IMR-90 (cell line): ENCODE measurements at regions not wholly inside any gene's neighbourhood (a gene's known extent, or its start where the extent isn't known, plus 50 kb on each side); places are given as distances from the start of the nearest gene placed in this dataset.

Source experiments
- ATAC-seq: fragments of 200-7000 bp; cut with Tn5 transposase; 2 replicates; pipeline ENCODE4 v1.9.1; 2020; ENCODE audit warnings: low read depth, mild to moderate bottlenecking, moderate library complexity
- BruUV-seq: library from RNA; stranded (reverse); fragments of 400-500 nt; replicated peaks from 2 replicates; lab custom pipeline; 2021; lab: Mats Ljungman, UMichigan
- CTCF ChIA-PET: fragments of 300-600 bp; formaldehyde crosslinking; extraction: SDS; loops from one replicate; lab custom pipeline; 2021; ENCODE audit warnings: antibody characterized with exemption; lab: Yijun Ruan, JAX
- POLR2A ChIA-PET: fragments of 300-600 bp; sonication (Branson Sonifier 250); formaldehyde crosslinking; loops from one replicate; lab custom pipeline; 2022; ENCODE audit warnings: antibody characterized with exemption; ENCODE audit not compliant: unreplicated experiment; lab: Charles Lee
- DNase-seq: peaks from one replicate; pipeline ENCODE4 v3.0.0; 2013
- H2AFZ ChIP-seq: replicated peaks from 2 replicates; pipeline ENCODE3; 2013; ENCODE audit warnings: low read length, mild to moderate bottlenecking; ENCODE audit not compliant: poor library complexity
- H2AK5ac ChIP-seq: 2 replicates; pipeline ENCODE4 v1.6.1; 2013; ENCODE audit warnings: low read depth, low read length, inconsistent platforms
- H2AK9ac ChIP-seq: replicated peaks from 2 replicates; pipeline ENCODE3; 2013; ENCODE audit warnings: mild to moderate bottlenecking, low read depth, low read length, moderate library complexity; ENCODE audit not compliant: poor library complexity
- H2BK120ac ChIP-seq: 2 replicates; pipeline ENCODE4 v1.6.1; 2013; ENCODE audit warnings: low read depth, low read length, inconsistent platforms
- H2BK15ac ChIP-seq: 3 replicates; pipeline ENCODE4 v1.6.1; 2013; ENCODE audit warnings: low read depth, low read length, inconsistent platforms
- H2BK20ac ChIP-seq: 2 replicates; pipeline ENCODE4 v1.6.1; 2013; ENCODE audit warnings: low read depth, mild to moderate bottlenecking, inconsistent platforms, low read length, moderate library complexity
- H2BK5ac ChIP-seq: 2 replicates; pipeline ENCODE4 v1.6.1; 2013; ENCODE audit warnings: mild to moderate bottlenecking, low read depth, low read length, inconsistent platforms; ENCODE audit not compliant: poor library complexity, severe bottlenecking
- H3K14ac ChIP-seq: replicated peaks from 2 replicates; pipeline ENCODE4 v1.6.1; 2013; ENCODE audit warnings: low read depth, low read length, inconsistent platforms
- H3K18ac ChIP-seq: 2 replicates; pipeline ENCODE4 v1.6.1; 2013; ENCODE audit warnings: low read depth, low read length, control low read depth
- H3K23ac ChIP-seq: 2 replicates; pipeline ENCODE4 v1.6.1; 2013; ENCODE audit warnings: low read depth, low read length, inconsistent platforms
- H3K27ac ChIP-seq: 2 replicates; pipeline ENCODE4 v1.5.1; 2013; ENCODE audit warnings: mild to moderate bottlenecking, control low read depth, low read length; ENCODE audit not compliant: insufficient read depth
- H3K27me3 ChIP-seq: 2 replicates; pipeline ENCODE4 v1.6.1; 2013; ENCODE audit warnings: low read length; ENCODE audit not compliant: control insufficient read depth, insufficient read depth
- H3K36me3 ChIP-seq: 2 replicates; pipeline ENCODE4 v1.6.1; 2013; ENCODE audit warnings: low read length, mixed read lengths; ENCODE audit not compliant: control insufficient read depth, insufficient read depth
- H3K4ac ChIP-seq: 2 replicates; pipeline ENCODE4 v1.6.1; 2013; ENCODE audit warnings: low read depth, low read length, inconsistent platforms
- H3K4me1 ChIP-seq: 2 replicates; pipeline ENCODE4 v1.6.1; 2013; ENCODE audit warnings: low read length, mixed read lengths; ENCODE audit not compliant: control insufficient read depth, insufficient read depth
- H3K4me2 ChIP-seq: 2 replicates; pipeline ENCODE4 v1.6.1; 2013; ENCODE audit warnings: low read depth, mild to moderate bottlenecking, control low read depth, low read length, moderate library complexity
- H3K4me3 ChIP-seq: 2 replicates; pipeline ENCODE4 v1.5.1; 2013; ENCODE audit warnings: low read depth, mild to moderate bottlenecking, control low read depth, low read length, moderate library complexity; ENCODE audit not compliant: insufficient read depth
- H3K56ac ChIP-seq: 2 replicates; pipeline ENCODE4 v1.6.1; 2013; ENCODE audit warnings: low read length, inconsistent platforms; ENCODE audit not compliant: insufficient read depth; ENCODE audit errors: extremely low read depth
- H3K79me1 ChIP-seq, 2 experiments: 2 replicates each; pipeline ENCODE4 v1.6.1; 2013; ENCODE audit warnings: low read length in 2 of 2, inconsistent platforms in 1 of 2, low read depth in 1 of 2
- H3K9ac ChIP-seq: 2 replicates; pipeline ENCODE4 v1.6.1; 2013; ENCODE audit warnings: low read depth, low read length, control low read depth
- H3K9me1 ChIP-seq: 2 replicates; pipeline ENCODE4 v1.6.1; 2013; ENCODE audit warnings: low read length, inconsistent platforms; ENCODE audit not compliant: insufficient read depth
- H3K9me3 ChIP-seq: 2 replicates; pipeline ENCODE4 v1.6.1; 2013; ENCODE audit warnings: low read length; ENCODE audit not compliant: control insufficient read depth, insufficient read depth
- H4K20me1 ChIP-seq: 2 replicates; pipeline ENCODE4 v1.6.1; 2013; ENCODE audit warnings: low read length, inconsistent platforms; ENCODE audit not compliant: insufficient read depth
- H4K5ac ChIP-seq: 2 replicates; pipeline ENCODE4 v1.6.1; 2013; ENCODE audit warnings: mild to moderate bottlenecking, low read depth, low read length, control low read depth
- H4K8ac ChIP-seq, 2 experiments: 2 replicates each; pipeline ENCODE4 v1.6.1; 2013; ENCODE audit warnings: low read depth in 2 of 2, low read length in 2 of 2, control low read depth in 1 of 2, inconsistent platforms in 1 of 2
- H4K91ac ChIP-seq: 2 replicates; pipeline ENCODE4 v1.6.1; 2013; ENCODE audit warnings: low read depth, low read length, inconsistent platforms; ENCODE audit not compliant: insufficient read depth
- CEBPB ChIP-seq: IDR thresholded peaks from 2 replicates; pipeline ENCODE4 v1.6.1; 2012; ENCODE audit warnings: low read depth, low read length, improper control_type of control experiment
- CHD1 ChIP-seq: IDR thresholded peaks from 2 replicates; pipeline ENCODE4 v1.6.1; 2012; ENCODE audit warnings: low read depth, low read length, improper control_type of control experiment
- CTCF ChIP-seq: conservative IDR thresholded peaks from 2 replicates; pipeline ENCODE4 v1.5.1; 2012; ENCODE audit warnings: mild to moderate bottlenecking, low read depth, low read length, improper control_type of control experiment
- WGBS, 2 experiments: methylation state at CpG; one replicate each; pipeline versions ENCODE4 v1.1.5 to v1.1.7; 2013; ENCODE audit warnings: missing lambda C conversion rate in 2 of 2; ENCODE audit not compliant: insufficient read length in 1 of 2; ENCODE audit errors: extremely low coverage in 2 of 2; 5-methylcytosine and 5-hydroxymethylcytosine counted together
- dilution Hi-C: fragments of 300-500 bp; cut with HindIII; formaldehyde crosslinking; loops from one replicate; pipeline ENCODE4 v1.14.3; 2018; ENCODE audit warnings: low sequenced_read_pairs; ENCODE audit not compliant: unreplicated experiment
- in situ Hi-C: fragments of 300-500 bp; cut with MboI; formaldehyde crosslinking; loops from 3 replicates; pipeline ENCODE4 v1.14.3; 2019; ENCODE audit warnings: low sequenced_read_pairs, inconsistent platforms, mixed read lengths
- intact Hi-C: fragments of 100-400 bp; cut with micrococcal nuclease; formaldehyde crosslinking; loops from 2 replicates; pipeline ENCODE4 v1.10.0; 2022

DNA sequence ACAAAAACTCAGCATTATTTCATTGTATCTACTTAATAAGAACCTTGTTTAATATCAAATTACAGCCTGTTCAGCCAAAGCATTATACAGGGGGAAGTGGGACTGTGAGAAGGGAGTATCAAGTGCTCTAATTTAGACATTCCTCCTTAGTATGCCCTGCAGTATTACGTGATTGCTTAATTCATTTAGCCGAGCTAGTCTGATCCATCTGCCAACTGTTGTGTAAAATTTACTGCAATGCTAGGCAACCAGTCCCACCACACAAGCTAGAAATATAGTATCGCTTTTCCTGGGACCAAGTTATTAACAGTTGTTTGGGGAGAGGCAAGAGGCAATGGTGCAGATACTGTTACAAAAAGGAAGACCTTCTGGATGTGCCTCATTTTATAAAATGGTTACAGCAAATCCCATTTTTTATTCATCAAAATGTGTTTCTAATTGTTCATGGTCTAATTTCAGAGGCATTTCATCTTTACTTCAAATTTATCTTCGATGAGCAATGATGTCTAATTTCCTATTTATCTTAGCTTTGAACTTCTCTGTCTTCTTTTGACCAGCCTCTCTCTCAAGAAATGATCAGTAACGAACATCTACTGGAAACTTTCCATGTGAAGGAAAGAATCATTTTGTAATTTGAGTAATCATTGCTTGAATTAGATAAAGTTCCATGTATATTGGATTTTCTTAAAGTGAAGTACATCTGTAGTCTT is 283.3 kb downstream of the DUSP10 start:
- peak; percentile 88 for ATAC-seq
- Histone ChIP-seq H3K4ac (no peak overlapping the region), H2BK120ac (peak overlapping the region; percentile 1; the same call in 1 of the 2 replicates), H2BK15ac (no peak overlapping the region), H2AK5ac (no peak overlapping the region), H2BK5ac (no peak overlapping the region), H3K9ac (no peak overlapping the region), H3K56ac (no peak overlapping the region), H2BK20ac (no peak overlapping the region), H4K8ac (no peak overlapping the region), H3K79me1 (no peaks in the 10 kb centered on the region), H3K27ac (no peak overlapping the region), H2AFZ (no peak overlapping the region), H4K5ac (no peak overlapping the region), H3K4me3 (no peak overlapping the region), H3K27me3 (no peaks in the 10 kb centered on the region), H3K36me3 (no peaks in the 10 kb centered on the region), H3K23ac (no peak overlapping the region), H3K9me1 (no peaks in the 10 kb centered on the region), H2AK9ac (no peak overlapping the region), H4K91ac (no peak overlapping the region), H3K4me1 (peaks cover 7% of the 10 kb centered on the region), H3K18ac (no peak overlapping the region), H3K4me2 (peak overlapping the region; percentile 49), H4K20me1 (no peaks in the 10 kb centered on the region), H3K14ac (no peak overlapping the region), H3K9me3 (no peaks in the 10 kb centered on the region)
- CTCF ChIA-PET = interaction anchor here (0.8 to 1.0 kb wide), 2 partner anchors 19 to 23 kb away, joined by 3 read pairs; no protein-coding TSS in a partner anchor
- no TSS peak for BruUV-seq
- no CpG with 5 or more reads among the region's 5 CpGs for WGBS, 2 experiments
- in situ Hi-C loops = loop anchor here (25.0 kb wide), 1 partner anchor 1179 kb away; no protein-coding TSS in a partner anchor
- TF ChIP-seq CTCF = no peak
- TF ChIP-seq CEBPB = peak; percentile 94
- no peak for TF ChIP-seq CHD1
- dilution Hi-C loops = no loop called here
- POLR2A ChIA-PET = no interaction called here
- peak; percentile 81 for DNase-seq
- intact Hi-C loops = no loop called here
